ENCODE measurements at regions not wholly inside any gene's neighbourhood (a gene's known extent, or its start where the extent isn't known, plus 50 kb on each side); places are given as distances from the start of the nearest gene placed in this dataset.

DNA sequence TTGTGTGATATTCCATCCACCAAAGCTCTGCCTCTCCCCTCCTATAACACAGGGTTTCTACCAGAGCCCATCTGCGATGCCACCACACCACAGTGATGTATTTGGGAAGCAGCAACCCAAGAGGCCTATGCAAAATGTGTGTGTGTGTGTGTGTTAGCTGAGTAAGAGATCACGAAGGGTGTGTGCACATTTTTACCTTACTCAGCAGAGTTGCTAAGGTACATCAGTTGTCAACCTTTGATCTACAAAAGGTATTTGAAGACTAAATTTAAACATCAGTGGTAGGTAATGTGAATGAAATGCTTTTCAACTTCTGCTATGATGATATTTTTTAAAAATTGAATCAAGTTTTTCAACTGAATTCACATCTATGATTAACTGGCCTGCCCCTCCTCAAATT, 227.6 kb downstream of the FBXO15 start:
- TF ChIP-seq, protein P1, sequence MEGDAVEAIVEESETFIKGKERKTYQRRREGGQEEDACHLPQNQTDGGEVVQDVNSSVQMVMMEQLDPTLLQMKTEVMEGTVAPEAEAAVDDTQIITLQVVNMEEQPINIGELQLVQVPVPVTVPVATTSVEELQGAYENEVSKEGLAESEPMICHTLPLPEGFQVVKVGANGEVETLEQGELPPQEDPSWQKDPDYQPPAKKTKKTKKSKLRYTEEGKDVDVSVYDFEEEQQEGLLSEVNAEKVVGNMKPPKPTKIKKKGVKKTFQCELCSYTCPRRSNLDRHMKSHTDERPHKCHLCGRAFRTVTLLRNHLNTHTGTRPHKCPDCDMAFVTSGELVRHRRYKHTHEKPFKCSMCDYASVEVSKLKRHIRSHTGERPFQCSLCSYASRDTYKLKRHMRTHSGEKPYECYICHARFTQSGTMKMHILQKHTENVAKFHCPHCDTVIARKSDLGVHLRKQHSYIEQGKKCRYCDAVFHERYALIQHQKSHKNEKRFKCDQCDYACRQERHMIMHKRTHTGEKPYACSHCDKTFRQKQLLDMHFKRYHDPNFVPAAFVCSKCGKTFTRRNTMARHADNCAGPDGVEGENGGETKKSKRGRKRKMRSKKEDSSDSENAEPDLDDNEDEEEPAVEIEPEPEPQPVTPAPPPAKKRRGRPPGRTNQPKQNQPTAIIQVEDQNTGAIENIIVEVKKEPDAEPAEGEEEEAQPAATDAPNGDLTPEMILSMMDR (conservative IDR thresholded peaks at IDR 0.05; ENCODE audit: low read depth in 2 of 2) = no peak
- TF ChIP-seq EZH2 (IDR thresholded peaks at IDR 0.05; ENCODE audit: low read depth, unreplicated experiment) (no peak), POLR2AphosphoS5 (IDR thresholded peaks at IDR 0.05; ENCODE audit: low read depth) (no peak), CREB1 (CRISPR knock-in tag; IDR thresholded peaks at IDR 0.05; ENCODE audit: low read depth) (no peak), EZH2phosphoT487 (IDR thresholded peaks at IDR 0.05; ENCODE audit: unreplicated experiment) (no peak), NANOG (IDR thresholded peaks at IDR 0.05; ENCODE audit: borderline replicate concordance) (no peak), JUNB (IDR thresholded peaks at IDR 0.05; ENCODE audit: unreplicated experiment) (no peak), ZNF331 (CRISPR knock-in tag; IDR thresholded peaks at IDR 0.05; ENCODE audit: low read depth) (no peak), ZNF114 (CRISPR knock-in tag; IDR thresholded peaks at IDR 0.05) (no peak), STAT1 (IDR thresholded peaks at IDR 0.05; ENCODE audit: unreplicated experiment) (no peak)
- TF ChIP-seq, protein P2, sequence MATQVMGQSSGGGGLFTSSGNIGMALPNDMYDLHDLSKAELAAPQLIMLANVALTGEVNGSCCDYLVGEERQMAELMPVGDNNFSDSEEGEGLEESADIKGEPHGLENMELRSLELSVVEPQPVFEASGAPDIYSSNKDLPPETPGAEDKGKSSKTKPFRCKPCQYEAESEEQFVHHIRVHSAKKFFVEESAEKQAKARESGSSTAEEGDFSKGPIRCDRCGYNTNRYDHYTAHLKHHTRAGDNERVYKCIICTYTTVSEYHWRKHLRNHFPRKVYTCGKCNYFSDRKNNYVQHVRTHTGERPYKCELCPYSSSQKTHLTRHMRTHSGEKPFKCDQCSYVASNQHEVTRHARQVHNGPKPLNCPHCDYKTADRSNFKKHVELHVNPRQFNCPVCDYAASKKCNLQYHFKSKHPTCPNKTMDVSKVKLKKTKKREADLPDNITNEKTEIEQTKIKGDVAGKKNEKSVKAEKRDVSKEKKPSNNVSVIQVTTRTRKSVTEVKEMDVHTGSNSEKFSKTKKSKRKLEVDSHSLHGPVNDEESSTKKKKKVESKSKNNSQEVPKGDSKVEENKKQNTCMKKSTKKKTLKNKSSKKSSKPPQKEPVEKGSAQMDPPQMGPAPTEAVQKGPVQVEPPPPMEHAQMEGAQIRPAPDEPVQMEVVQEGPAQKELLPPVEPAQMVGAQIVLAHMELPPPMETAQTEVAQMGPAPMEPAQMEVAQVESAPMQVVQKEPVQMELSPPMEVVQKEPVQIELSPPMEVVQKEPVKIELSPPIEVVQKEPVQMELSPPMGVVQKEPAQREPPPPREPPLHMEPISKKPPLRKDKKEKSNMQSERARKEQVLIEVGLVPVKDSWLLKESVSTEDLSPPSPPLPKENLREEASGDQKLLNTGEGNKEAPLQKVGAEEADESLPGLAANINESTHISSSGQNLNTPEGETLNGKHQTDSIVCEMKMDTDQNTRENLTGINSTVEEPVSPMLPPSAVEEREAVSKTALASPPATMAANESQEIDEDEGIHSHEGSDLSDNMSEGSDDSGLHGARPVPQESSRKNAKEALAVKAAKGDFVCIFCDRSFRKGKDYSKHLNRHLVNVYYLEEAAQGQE (IDR thresholded peaks at IDR 0.05; ENCODE audit: unreplicated experiment) = no peak
- TF ChIP-seq, protein P3, sequence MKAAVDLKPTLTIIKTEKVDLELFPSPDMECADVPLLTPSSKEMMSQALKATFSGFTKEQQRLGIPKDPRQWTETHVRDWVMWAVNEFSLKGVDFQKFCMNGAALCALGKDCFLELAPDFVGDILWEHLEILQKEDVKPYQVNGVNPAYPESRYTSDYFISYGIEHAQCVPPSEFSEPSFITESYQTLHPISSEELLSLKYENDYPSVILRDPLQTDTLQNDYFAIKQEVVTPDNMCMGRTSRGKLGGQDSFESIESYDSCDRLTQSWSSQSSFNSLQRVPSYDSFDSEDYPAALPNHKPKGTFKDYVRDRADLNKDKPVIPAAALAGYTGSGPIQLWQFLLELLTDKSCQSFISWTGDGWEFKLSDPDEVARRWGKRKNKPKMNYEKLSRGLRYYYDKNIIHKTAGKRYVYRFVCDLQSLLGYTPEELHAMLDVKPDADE (IDR thresholded peaks at IDR 0.05) = no peak
- TF ChIP-seq, protein P4, sequence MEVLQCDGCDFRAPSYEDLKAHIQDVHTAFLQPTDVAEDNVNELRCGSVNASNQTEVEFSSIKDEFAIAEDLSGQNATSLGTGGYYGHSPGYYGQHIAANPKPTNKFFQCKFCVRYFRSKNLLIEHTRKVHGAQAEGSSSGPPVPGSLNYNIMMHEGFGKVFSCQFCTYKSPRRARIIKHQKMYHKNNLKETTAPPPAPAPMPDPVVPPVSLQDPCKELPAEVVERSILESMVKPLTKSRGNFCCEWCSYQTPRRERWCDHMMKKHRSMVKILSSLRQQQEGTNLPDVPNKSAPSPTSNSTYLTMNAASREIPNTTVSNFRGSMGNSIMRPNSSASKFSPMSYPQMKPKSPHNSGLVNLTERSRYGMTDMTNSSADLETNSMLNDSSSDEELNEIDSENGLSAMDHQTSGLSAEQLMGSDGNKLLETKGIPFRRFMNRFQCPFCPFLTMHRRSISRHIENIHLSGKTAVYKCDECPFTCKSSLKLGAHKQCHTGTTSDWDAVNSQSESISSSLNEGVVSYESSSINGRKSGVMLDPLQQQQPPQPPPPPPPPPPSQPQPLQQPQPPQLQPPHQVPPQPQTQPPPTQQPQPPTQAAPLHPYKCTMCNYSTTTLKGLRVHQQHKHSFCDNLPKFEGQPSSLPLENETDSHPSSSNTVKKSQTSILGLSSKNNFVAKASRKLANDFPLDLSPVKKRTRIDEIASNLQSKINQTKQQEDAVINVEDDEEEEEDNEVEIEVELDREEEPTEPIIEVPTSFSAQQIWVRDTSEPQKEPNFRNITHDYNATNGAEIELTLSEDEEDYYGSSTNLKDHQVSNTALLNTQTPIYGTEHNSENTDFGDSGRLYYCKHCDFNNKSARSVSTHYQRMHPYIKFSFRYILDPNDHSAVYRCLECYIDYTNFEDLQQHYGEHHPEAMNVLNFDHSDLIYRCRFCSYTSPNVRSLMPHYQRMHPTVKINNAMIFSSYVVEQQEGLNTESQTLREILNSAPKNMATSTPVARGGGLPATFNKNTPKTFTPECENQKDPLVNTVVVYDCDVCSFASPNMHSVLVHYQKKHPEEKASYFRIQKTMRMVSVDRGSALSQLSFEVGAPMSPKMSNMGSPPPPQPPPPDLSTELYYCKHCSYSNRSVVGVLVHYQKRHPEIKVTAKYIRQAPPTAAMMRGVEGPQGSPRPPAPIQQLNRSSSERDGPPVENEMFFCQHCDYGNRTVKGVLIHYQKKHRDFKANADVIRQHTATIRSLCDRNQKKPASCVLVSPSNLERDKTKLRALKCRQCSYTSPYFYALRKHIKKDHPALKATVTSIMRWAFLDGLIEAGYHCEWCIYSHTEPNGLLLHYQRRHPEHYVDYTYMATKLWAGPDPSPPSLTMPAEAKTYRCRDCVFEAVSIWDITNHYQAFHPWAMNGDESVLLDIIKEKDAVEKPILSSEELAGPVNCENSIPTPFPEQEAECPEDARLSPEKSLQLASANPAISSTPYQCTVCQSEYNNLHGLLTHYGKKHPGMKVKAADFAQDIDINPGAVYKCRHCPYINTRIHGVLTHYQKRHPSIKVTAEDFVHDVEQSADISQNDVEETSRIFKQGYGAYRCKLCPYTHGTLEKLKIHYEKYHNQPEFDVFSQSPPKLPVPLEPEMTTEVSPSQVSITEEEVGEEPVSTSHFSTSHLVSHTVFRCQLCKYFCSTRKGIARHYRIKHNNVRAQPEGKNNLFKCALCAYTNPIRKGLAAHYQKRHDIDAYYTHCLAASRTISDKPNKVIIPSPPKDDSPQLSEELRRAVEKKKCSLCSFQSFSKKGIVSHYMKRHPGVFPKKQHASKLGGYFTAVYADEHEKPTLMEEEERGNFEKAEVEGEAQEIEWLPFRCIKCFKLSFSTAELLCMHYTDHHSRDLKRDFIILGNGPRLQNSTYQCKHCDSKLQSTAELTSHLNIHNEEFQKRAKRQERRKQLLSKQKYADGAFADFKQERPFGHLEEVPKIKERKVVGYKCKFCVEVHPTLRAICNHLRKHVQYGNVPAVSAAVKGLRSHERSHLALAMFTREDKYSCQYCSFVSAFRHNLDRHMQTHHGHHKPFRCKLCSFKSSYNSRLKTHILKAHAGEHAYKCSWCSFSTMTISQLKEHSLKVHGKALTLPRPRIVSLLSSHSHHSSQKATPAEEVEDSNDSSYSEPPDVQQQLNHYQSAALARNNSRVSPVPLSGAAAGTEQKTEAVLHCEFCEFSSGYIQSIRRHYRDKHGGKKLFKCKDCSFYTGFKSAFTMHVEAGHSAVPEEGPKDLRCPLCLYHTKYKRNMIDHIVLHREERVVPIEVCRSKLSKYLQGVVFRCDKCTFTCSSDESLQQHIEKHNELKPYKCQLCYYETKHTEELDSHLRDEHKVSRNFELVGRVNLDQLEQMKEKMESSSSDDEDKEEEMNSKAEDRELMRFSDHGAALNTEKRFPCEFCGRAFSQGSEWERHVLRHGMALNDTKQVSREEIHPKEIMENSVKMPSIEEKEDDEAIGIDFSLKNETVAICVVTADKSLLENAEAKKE (CRISPR knock-in tag; IDR thresholded peaks at IDR 0.05) = no peak

Data from GM23338 (cell line).